ENCODE measurements at regions not wholly inside any gene's neighbourhood (a gene's known extent, or its start where the extent isn't known, plus 50 kb on each side); places are given as distances from the start of the nearest gene placed in this dataset.

DNA sequence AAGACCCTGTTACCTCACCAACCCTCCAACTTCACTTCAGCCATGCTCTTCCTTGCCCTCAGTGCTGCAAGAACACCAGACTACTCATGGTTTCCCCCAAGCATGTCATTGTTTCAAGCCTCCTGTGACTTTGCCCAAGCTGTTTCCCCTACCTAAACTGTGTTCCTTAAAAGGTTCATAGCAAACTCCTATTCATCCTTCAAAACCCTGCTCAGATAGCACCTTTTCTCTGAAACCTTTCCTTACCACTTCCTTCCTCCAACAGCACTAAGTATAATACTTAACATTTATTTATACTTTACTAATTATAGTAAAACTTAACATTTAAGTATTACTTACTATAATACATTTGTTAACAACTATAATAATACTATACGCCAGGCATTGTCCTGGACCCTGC, 136.2 kb downstream of the CCT6B start:
- no peak for DNase-seq

DNA sequence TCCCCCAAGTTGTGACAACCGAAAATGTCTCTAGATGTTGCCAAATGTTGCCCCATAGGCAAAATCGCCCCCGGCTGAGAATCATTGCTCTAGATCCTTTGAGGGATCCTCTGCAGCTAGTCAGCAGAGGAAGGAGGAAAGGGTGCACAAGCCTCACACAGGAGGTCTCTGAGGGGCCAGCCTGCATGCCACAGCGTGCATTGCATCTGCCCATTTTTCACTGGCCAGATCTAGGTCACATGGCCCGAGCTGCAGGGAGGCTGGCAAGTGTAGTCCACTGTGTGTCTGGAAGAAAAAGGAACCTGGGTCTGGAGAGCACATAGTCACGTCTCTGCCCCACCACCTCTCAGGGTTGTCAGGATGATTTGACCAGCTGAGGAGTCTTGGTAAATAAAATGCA, 138.2 kb downstream of the CCT6B start:
- DNase-seq = peak in 1 of 14 donors; percentile 27

DNA sequence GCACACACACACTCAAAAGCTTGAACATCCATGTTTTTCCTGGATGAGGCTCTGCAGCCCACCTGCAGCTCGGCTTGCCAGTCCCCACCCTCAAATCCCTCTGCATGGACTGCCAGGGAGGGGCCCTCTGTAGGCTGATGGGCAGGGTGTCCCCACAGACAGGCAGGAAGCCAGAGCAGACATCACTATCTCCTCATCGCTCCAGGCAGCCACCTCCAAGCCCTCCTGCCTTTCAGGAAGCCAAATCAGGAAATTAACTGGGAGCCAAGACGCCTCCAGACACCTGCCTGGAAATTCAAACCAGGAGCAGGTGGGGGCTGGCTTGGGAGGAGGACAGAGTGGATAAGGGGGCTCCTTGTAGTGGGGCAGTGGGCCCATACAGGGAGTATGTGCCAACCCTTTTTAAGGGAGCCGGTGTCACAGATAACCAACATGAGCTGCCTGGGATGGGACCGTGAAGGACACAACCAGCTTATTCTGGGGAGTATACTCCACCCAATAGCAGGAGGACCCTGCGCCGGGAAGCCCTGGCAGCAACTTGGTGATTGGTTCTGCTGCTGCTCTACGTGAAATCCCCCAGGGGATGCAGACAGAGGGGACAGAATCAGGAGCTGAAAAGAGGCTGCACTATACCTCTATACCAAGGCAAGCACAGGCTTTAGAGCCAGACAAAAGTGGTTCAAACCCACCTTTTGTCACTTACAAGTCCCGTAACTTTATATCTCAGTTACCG, 139.1 kb downstream of the CCT6B start:
- peak in 1 of 14 donors; percentile 47 for DNase-seq

DNA sequence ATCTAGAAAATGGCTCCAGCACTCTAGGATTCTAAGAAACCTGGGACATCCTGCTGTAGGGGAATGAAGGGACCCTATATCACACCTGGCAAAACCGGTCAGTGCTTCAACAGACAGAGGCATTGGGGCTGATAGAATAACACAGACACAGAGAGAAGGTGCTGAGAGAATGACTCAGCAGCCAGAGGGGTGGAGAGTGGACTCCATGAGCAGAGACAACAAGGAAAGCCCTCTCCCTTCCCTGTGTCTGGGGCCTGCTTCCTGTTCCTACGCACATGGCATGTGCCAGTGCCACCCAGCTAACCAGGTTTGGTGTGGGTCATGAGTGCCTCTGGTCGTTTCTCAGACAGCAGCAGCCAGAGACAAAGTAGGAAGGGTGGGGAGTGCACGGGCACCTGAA, 140.3 kb downstream of the CCT6B start:
- DNase-seq = no peak

DNA sequence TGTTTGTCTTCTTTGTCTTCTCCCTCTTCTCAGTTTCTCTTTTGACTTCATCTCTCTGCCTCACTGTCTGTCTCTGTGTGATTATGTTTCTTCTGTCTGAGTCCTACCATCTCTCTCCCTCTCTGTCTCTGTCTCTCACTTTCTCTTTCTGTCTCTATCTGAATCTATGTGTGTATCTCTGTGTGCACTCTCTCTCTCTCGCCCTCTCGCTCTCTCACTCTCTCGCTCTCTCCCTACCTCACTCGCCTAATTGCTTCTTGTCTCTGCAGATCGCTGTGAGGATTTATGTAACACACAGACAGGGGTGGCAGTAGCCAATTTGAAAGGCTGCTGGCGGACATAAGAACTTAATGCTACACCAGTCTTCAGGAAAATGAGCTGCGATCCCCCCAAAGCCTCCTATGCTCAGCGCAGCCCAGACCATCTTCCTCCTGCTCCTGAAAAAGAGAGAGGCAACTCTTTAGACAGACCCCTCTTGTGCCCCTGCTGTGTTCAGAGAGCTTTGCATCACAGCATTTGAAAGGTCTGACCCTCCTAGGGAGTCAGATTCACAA, 140.9 kb downstream of the CCT6B start:
- no peak for DNase-seq

DNA sequence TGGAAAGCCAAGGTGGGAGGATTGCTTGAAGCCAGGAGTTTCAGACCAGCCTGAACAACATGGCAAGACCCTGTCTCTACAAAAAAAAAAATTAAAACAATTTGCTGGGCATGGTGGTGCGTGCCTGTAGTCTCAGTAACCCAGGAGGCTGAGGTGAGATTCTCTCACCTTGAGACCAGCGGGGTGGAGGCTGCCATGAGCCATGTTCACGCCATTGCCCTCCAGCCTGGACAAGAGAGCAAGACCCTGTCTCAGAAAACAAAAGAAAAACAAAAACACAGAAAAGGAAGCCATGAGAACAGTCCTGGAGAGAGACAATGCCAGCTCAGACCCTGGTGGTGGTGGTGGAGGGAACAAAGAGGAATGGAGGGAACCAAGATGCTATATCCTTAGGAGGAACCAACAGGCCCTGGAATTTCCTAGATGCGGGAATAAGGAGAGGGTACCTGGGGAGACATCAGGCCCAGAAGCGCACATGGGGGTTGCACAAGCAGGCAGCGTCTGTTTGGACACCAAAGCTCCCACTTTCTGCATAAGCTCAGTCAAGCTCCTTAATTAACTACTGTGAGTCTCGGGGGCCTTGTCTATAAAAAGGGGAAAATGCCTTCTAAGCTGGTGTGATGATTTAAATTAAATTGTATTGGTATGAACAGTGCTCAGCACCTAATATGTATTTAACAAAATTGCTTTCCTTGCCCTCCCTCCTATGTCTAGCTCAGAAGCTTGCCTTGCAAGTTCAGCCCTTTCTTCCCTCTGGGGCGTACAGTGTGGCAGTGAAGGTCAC, 143.8 kb downstream of the CCT6B start:
- no peak for DNase-seq

DNA sequence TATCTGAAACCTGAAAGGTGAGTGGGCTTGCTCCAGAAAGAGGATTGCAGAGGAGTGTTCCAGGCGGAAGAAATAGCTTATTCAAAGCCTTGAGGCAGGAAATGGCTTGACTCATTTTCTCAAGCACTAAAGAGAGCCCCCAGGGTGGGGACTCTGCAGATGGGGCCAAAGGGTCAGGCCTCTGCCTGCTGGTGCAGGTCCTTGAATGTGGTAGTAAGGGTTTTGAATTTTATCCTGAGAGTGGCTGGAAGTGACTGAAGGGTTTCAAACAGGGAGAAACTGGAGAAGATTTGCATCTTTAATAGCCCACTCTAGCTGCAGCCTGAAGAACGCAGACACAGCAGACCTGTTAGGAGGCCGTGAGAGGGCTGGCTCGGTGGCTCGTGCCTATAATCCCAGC, 144.4 kb downstream of the CCT6B start:
- no peak for DNase-seq

DNA sequence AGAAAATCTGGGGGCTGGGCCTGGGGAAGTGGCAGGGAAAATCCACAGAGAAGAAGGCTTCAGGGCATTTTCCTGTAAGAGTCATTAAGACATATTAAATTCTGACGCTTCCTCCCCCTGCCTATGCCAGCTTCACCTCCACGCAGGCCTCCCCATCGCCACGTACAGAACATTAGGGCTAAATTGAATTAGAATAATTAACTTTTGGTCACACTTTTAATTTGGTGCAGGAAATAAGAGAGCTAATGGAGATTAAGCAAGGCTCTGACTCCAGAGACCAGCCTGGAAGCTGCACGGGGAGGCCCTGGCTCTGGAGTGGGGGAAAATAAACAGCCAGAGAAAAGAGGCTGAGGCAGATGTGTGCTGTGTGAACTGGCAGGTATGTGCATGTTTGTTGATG, 148.0 kb downstream of the CCT6B start:
- no peak for DNase-seq

DNA sequence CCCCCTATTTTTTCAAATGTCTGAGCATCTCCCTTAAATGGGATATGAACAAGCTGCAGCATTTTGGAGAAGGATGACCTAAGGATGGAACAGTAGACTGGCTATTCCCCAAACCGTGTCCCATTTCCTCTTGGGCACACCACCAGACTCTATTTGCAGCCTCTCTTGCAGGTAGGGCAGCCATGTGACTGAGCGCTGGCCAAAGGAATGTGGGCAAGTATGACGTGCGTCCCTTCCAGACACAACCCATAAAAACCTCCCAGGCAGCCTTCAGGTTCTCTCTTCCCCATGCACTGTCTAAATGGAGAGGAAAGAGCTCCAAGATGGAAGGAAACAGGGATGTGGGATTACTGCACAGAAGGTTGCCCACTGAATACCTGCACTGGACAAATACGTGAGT, 149.7 kb downstream of the CCT6B start:
- DNase-seq = no peak

DNA sequence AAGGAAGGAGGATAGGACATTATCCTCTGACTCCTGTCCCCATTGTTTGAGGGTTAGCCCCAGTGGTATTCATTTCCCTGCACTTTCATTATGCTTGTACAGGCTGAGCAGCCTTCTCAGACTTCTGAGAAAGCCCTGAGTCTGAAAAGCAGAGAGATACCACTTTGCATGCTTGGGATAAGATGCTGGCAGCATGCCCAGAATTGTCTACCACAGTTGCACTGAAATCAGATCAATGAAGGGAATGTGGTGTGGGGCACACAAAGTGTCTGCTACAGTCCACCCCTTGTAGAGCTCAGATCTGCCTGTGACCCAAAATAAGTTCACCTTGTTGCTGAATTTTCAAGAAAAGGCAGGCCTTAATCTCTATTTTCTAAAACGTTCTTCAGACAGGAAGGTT, 160.6 kb downstream of the CCT6B start:
- DNase-seq = no peak

DNA sequence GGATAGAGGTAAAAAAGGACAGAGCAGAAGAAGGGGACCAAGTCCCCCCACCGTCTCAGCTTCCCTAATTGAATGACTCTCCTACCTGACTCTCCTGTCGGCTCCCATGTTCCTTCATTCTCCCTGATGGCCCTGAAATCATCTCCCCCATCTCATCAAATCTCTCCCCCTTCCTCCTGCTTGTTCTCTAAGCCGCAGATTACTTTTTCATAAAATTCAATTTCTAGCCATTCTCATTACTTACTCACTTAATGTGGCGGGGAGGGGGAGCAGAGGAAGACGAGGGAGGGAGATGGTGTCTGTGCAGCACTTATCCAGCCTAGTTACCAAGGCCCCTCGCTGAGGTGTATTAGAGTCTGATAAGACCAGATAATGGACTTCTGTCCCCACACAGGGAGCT, 161.5 kb downstream of the CCT6B start:
- DNase-seq = no peak

DNA sequence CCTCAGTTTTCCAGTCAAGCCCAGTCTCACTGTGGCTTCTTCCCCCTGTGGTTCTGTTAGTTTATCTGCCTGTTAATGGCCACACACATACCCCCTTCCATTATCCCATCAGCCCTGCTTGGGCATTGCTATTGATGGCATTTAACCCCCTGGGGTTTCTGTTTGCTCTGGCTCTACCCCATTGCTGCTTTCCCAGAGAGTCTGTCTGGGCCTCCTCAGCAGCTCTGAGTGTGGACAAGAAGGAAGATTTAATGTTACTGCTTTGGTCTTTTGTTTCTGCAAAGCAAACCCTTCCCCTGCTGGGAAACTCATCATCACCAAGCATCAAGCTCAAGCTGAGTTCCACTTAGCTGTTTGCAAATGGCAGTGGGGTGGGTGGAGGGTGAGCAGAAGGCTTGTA, 162.7 kb downstream of the CCT6B start:
- DNase-seq = no peak

DNA sequence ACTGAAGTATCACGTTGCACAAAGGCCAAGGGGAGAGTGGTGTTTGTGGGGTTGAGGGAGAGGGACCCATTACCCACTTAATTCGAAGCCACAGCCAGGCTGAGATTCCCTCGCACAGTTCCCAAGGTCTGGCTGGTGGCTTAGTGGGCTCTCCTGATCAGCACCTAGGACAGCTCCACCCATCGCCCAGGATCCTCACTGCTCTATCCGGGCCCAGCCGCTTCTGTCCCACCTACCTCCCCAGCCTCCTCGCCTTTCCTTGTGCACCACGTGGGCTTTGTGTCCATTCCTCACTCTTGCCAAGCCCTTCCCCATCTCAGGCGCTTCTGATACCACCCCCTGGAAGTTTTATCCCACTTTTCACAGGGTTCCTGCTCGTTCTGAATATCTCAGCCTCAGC, 163.5 kb downstream of the CCT6B start:
- no peak for DNase-seq

DNA sequence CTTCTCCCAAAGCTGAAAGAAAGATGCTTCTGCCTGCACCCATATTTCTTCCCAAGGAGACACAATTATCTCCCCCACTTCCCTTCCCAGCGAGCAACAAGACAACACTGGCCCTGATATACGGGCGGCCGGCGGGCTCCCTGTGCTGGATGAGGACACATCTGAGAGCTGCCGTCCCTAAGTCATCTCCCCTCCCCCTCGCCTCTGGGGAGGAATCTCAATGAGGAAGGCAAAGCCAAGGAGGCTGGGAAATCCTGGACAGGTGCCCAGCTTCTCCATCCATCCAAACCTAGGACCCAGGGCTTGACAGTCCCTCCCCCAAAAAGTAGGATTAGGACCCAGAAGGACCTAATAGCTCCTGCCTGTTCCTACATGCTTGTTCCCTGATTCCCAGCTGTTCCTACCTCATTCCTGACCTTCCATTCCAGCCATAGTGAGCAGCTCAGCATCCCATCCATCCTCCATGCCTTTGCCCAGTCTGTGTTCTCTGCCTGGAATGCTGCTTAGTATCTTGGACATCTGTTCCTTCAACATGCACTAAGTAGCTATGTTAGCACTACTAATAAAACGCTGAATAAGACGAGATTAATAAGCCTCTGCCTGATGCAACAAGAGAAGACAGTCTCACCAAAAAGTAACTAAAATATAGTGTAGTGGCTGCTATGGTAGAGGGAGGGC, 167.9 kb downstream of the CCT6B start:
- peak in 1 of 14 donors; percentile 2 for DNase-seq

DNA sequence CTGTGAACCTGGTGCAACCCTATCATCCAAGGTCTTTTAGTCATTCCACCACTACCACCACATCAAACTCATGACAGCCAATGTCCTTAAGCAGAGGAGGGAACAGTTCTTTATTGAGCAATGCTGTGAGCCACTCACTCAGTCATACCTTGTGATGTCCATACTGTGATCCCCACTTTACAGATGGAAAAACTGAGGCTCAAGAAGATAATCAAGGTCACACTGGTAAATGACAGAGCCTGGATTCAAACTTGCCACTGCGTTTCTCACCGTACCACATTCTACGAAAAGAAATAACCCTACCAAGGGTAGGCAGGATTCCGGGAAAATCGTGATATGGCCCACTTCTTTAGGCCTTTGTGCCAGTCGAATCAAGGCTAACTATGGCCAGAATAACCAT, 172.6 kb downstream of the CCT6B start:
- DNase-seq = no peak

DNA sequence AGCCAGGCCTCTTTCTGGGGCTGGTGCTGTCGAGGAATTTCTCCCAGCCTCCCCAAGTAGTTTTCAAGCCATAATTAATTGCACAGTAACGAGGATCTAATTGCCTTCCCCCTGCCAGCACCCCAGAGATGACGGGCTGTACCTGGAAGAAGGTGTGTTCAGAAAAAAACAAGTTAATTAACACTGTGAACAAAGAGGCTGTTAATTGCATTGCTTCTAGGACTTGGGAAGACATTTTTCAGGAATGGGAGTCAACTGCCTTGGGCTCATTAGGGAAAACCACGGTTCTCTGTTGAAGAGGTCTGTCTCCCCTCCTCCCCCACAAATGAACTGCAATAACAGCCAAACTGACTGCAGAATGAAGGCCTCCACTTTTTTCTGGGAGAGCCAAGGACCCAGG, 176.7 kb downstream of the CCT6B start:
- no peak for DNase-seq

DNA sequence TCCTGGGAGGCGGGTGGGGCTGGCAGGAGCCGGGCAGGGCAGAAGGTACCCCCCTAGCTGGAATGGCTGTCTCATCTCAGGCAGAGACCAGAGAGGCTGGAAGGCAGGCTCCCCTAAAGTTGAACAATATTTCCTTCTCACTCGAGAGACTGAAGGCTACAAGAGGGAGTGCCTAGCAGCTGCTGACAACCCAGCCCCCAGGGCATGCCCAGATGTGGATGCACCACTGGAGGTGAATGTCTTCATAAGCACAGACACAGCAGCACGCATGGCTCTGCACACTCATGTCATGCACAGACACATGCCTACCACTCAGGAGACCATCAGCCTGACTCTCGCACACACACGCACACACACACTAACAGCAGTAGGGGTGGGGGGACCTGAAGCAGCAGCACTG, 179.0 kb downstream of the CCT6B start:
- DNase-seq = no peak

DNA sequence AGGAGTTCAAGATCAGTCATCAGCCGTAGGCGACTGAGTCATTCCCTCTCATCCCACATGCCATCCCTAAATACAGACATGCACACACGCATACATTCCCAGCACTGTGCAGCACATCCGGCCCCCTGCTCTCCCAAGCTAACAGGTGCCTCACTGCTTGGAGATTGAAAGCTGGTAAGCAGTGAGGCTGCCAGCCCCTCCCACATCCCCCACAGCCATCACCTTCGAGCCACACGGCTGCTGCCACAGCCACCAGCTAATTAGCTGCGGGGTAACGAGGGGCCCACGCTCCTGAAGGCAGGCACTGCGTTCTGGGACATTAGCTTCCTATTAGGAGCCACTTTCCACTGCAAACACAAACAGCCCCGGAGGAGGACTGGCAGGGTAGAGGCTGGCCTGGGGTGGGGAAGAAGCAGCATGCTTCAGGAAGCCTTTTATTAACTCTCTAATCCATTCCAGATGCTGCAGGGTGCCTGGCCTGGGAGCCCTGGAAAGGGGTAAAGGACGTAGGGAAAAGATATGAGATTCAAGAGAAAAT, 179.6 kb downstream of the CCT6B start:
- no peak for DNase-seq

DNA sequence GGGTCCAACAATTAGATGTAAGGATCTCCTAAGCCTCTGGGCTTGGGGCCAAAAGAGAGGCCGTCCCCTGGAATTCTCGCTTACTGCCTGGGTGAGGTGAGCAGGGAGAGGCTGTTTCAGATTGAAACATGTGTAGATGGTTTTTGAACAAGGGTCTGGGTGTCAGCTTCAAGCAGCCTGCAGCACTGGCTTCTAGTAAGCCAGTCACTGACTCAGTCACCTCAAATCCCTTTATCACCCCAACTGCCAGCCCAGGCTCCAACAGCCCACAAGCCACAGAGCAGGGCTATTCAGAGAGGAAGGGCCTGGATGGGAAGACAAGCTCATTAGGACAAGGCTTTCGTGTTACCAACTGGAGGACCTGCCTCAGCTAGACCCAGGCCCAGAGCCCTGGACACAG, 180.2 kb downstream of the CCT6B start:
- DNase-seq = no peak

DNA sequence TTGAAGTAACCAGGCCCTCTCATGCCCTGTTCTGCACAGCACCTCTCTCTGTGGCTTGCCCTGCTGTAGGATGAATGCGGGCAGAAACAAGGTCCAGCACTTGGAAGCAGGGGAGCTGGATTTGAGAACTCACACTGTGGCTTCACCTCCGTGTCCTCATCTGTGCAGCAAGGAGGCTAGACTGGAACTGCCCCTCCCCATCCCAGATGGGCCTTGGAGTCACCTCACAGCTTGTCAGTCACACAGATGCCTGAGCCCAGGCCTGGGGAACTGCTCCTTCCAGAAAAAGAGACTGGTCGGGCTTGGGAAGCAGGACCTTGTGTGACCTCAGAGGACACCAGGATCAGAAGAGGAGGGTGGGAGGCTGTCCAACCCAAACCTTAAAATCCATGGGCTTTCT, 180.8 kb downstream of the CCT6B start:
- DNase-seq = no peak

DNA sequence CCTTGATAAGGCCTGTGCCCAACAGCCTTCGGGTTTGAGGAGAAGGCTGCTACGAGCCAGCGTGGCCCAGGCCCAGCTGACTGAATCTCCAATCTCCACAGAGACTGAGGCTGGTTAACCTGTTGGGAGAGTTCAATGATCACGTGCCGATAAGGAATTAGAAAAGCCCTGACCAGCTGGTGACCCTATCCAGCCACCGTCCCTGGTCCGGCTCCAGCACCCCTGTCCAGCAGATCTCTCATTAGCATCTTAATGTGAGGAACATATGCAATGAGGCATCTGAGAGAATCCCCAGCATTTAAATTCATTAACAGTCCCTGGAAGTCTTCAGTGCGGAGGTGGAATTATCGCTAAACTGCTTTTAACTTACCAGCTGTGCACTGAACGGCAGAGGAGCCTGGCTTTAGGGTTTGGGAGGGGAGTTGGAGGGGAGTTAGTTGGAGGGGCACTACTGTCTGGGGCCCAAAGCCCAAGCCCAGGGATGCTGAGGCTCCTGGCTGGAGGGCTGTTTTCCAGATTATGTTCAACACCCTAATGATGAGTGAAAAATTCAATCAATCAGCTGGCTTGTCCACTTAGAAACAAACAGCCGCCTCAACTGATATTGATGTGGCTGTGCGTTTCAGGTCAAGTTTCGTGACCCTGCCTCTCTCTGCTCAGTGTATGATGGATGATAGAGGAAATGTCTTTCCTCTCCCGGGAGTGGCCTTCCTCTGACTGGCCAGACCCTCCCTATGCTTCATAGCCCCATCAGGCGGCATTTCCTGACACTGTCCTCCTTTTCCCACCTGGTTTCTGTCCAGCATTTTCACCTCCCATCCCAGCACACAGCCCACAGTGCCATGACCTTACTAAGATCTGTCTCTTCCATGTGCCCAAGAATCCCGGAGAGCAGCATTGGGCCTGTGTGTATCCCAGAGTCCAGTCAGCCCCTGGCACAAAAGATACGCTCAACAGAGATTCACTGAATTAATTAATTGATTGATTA, 184.5 kb downstream of the CCT6B start:
- no peak for DNase-seq

DNA sequence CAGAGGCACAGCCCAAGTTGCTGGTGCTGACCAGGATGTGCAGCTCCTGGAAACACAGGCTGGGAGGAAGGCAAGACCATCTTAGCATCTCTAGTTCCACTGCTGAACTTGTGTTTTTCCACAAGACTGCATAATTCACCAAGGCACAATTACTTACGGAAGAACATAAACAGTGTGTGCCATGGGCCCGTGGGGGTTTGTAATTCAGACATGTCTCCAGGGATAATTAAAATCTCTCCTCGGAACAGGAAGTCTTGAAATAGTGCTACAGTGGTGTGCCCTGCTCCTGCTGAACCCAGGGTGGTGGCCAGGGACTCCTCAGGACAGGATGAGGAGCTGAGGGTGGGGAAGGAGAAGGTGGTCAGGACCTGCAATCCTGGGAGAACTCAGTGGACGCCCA, 188.2 kb downstream of the CCT6B start:
- DNase-seq = no peak

Data from C1 segment of cervical spinal cord (tissue), 14 donors.